Esophagus muscularis mucosa (tissue), 4 donors: ENCODE measurements at regions not wholly inside any gene's neighbourhood (a gene's known extent, or its start where the extent isn't known, plus 50 kb on each side); places are given as distances from the start of the nearest gene placed in this dataset.

Source experiments
- DNase-seq: peaks from one replicate; pipeline ENCODE4 v3.0.0-alpha.2; 2017; ENCODE audit errors: extremely low spot score
- H3K27ac ChIP-seq, 4 donors: fragments of 200-600 bp; sonication (generic); replicated peaks in 1 of 4; 1 replicate in 3 of 4; 2 replicates in 1 of 4; pipeline ENCODE4 v1.5.1; 2016 to 2019; ENCODE audit warnings: mild to moderate bottlenecking in 1 of 4
- H3K27me3 ChIP-seq, 4 donors: fragments of 200-600 bp; sonication (generic); one replicate each; pipeline versions ENCODE4 v1.5.1 to v1.6.0; 2016 to 2019
- H3K36me3 ChIP-seq, 4 donors: fragments of 200-600 bp; sonication (generic); one replicate each; pipeline ENCODE4 v1.5.1; 2016 to 2019
- H3K4me1 ChIP-seq, 4 donors: fragments of 200-600 bp; sonication (generic); one replicate each; pipeline ENCODE4 v1.5.1; 2016 to 2019
- H3K4me3 ChIP-seq, 4 donors: fragments of 200-600 bp; sonication (generic); 1 replicate in 2 of 4; 2 replicates in 2 of 4; pipeline ENCODE4 v1.5.1; 2016 to 2019; ENCODE audit warnings: mild to moderate bottlenecking in 4 of 4, moderate library complexity in 1 of 4
- H3K9me3 ChIP-seq, 4 donors: fragments of 200-600 bp; sonication (generic); 1 replicate in 3 of 4; 2 replicates in 1 of 4; pipeline ENCODE4 v1.5.1; 2016 to 2019
- CTCF ChIP-seq, 3 experiments: fragments of 200-600 bp in 2 of 3; fragments of 450-650 bp in 1 of 3; sonication (generic) in 2 of 3; IDR thresholded peaks; one replicate each; pipeline ENCODE4 v1.5.1; 2017 to 2019; ENCODE audit warnings: antibody characterized with exemption in 3 of 3, mild to moderate bottlenecking in 2 of 3, moderate library complexity in 1 of 3
- EP300 ChIP-seq: sonication (generic); formaldehyde crosslinking; IDR thresholded peaks from one replicate; pipeline ENCODE4 v1.6.1; 2017; ENCODE audit warnings: antibody characterized with exemption
- POLR2A ChIP-seq: fragments of 450-650 bp; IDR thresholded peaks from one replicate; pipeline ENCODE4 v1.6.1; 2017; ENCODE audit warnings: antibody characterized with exemption, moderate library complexity, mild to moderate bottlenecking, low read depth
- POLR2AphosphoS5 ChIP-seq, 2 donors: sonication (generic); formaldehyde crosslinking; IDR thresholded peaks; one replicate each; pipeline ENCODE4 v1.6.1; 2017; ENCODE audit warnings: antibody characterized with exemption in 2 of 2
- WGBS: methylation state at CpG from one replicate; pipeline ENCODE4 v1.1.5; 2018; 5-methylcytosine and 5-hydroxymethylcytosine counted together
- intact Hi-C: fragments of 100-400 bp; cut with DNase I; formaldehyde crosslinking; loops from one replicate; pipeline ENCODE4 v1.15.1; 2023

GRCh38 chrX:7720519-7720918 is 122.5 kb upstream of the VCX start:
- Histone ChIP-seq H3K36me3 (no peaks in the 10 kb centered on the region), H3K4me3 (no peak overlapping the region), H3K27me3 (no peaks in the 10 kb centered on the region), H3K27ac (no peak overlapping the region), H3K4me1 (no peaks in the 10 kb centered on the region), H3K9me3 (no peaks in the 10 kb centered on the region)
- intact Hi-C loops, result no loop called here
- no peak for DNase-seq
- no peak for TF ChIP-seq POLR2AphosphoS5 (IDR thresholded peaks at IDR 0.05)
- TF ChIP-seq EP300, result no peak
- TF ChIP-seq CTCF (IDR thresholded peaks at IDR 0.05), result no peak
- no peak for TF ChIP-seq POLR2A

- intact Hi-C loops, result no loop called here
- Histone ChIP-seq H3K4me1 (peaks cover 0 to 4% (median 0%) of the 10 kb centered on the region in 4 donors), H3K27me3 (no peaks in the 10 kb centered on the region), H3K27ac (no peak overlapping the region), H3K36me3 (no peaks in the 10 kb centered on the region), H3K9me3 (no peaks in the 10 kb centered on the region), H3K4me3 (no peak overlapping the region)
- DNase-seq, result no peak
- no peak for TF ChIP-seq POLR2AphosphoS5 (IDR thresholded peaks at IDR 0.05)
- no peak for TF ChIP-seq POLR2A
- TF ChIP-seq CTCF (IDR thresholded peaks at IDR 0.05), result no peak
- no peak for TF ChIP-seq EP300
- 17% methylated on average over 2 of the region's 2 CpGs for WGBS
These were observed 128.6 kb upstream of the VCX start for GRCh38 chrX:7714351-7714750.

DNA sequence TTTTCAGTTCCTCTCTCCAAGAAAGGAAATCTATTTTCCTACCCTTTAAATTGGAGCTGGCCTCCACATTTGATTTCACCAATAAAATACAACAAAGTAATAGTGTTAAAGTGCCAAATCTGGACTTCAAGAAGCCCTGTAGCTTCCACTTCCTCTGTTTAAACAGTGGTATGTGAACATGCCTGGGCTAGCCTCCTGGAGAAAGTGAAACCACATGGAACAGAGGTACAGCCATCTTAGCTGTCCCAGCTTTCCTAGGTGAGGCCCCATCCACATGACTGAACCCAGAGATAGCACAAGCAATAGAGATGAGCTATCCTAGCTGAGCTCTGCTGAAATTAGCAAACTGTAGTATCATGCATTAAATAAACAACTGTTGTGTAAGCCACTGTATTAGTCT is 131.8 kb upstream of the VCX start:
- DNase-seq, result no peak
- H3K4me1 ChIP-seq, result peaks cover 0 to 4% (median 0%) of the 10 kb centered on the region in 4 donors
- H3K9me3 ChIP-seq, result no peaks in the 10 kb centered on the region
- intact Hi-C loops, result no loop called here
- TF ChIP-seq POLR2A (no peak), CTCF (IDR thresholded peaks at IDR 0.05) (no peak), POLR2AphosphoS5 (IDR thresholded peaks at IDR 0.05) (no peak), EP300 (no peak)
- H3K27ac ChIP-seq, result no peak overlapping the region
- no peaks in the 10 kb centered on the region for H3K36me3 ChIP-seq
- H3K27me3 ChIP-seq, result no peaks in the 10 kb centered on the region
- no peak overlapping the region for H3K4me3 ChIP-seq

DNA sequence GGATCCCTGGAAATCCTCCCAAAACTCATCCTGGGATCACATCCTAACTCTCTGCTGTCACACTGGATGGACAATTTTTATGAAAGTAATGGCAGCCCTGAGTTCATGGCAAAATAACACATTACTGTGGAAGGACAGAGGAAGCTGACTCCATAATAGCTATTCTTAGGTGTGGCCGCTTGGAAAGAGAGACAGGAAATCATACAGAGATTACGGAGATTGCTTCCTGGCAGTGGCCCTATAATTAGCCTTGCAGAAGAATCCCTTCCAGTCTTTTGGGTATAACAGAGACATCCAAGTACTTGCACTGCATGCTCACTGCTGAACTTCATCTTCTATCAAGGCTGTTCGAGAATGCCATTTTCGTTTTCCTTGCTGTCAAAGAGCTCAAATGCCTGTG is 133.1 kb upstream of the VCX start:
- no peak overlapping the region for H3K4me3 ChIP-seq
- intact Hi-C loops, result no loop called here
- peaks cover 0 to 4% (median 0%) of the 10 kb centered on the region in 4 donors for H3K4me1 ChIP-seq
- TF ChIP-seq EP300, result no peak
- no peaks in the 10 kb centered on the region for H3K27me3 ChIP-seq
- no peak overlapping the region for H3K27ac ChIP-seq
- no peak for DNase-seq
- H3K9me3 ChIP-seq, result no peaks in the 10 kb centered on the region
- no peaks in the 10 kb centered on the region for H3K36me3 ChIP-seq
- WGBS, result 51% methylated on average over 4 of the region's 4 CpGs

DNA sequence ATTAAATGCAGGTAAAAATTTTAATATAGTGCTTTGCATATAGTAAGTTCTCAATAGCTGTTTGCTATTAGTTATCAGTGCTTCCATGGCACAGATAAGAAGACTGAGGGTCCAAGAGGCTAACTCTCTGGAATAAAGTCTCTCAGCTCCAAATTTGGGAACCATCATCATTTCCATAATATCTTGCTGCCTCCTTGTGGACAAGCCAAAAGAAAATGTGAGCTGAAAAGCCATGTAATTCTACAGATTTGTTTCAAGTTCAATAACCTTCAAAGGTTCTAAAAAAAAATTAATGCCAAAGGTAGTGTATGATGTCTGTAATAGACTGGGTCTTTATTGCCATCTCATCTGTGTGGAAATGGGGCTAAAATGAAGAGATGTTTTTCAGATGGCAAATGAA is 136.9 kb upstream of the VCX start:
- Histone ChIP-seq H3K9me3 (no peaks in the 10 kb centered on the region), H3K27ac (no peak overlapping the region), H3K27me3 (no peaks in the 10 kb centered on the region), H3K4me1 (peaks cover 0 to 4% (median 0%) of the 10 kb centered on the region in 4 donors), H3K4me3 (no peak overlapping the region), H3K36me3 (no peaks in the 10 kb centered on the region)
- intact Hi-C loops, result no loop called here
- DNase-seq, result no peak
- TF ChIP-seq POLR2A, result no peak
- TF ChIP-seq POLR2AphosphoS5 (IDR thresholded peaks at IDR 0.05), result no peak
- TF ChIP-seq EP300, result no peak
- TF ChIP-seq CTCF (IDR thresholded peaks at IDR 0.05), result no peak
